SK-N-SH (cell line): ENCODE measurements at regions not wholly inside any gene's neighbourhood (a gene's known extent, or its start where the extent isn't known, plus 50 kb on each side); places are given as distances from the start of the nearest gene placed in this dataset.

Experiments
- CHD2 ChIP-seq: fragments of 150-350 bp; IDR thresholded peaks from 2 replicates; pipeline ENCODE4 v1.6.1; 2018; ENCODE audit warnings: low read length; ENCODE audit not compliant: partially characterized antibody
- JUND ChIP-seq: IDR thresholded peaks from 2 replicates; pipeline ENCODE4 v1.4.0; 2012
- POLR2AphosphoS5 ChIP-seq: IDR thresholded peaks from 2 replicates; pipeline ENCODE4 v1.6.1; 2012; ENCODE audit warnings: low read depth, low read length
- SIN3A ChIP-seq: IDR thresholded peaks from 2 replicates; pipeline ENCODE4 v1.6.1; 2012; ENCODE audit warnings: low read depth, mild to moderate bottlenecking, low read length, moderate library complexity, borderline replicate concordance
- TEAD4 ChIP-seq: IDR thresholded peaks from 2 replicates; pipeline ENCODE4 v1.4.0; 2012; ENCODE audit warnings: mild to moderate bottlenecking, borderline replicate concordance; ENCODE audit not compliant: insufficient read depth
- TF ChIP-seq, protein P1 (sequence below): fragments of 200-600 bp; sonication (generic); IDR thresholded peaks from 2 replicates; pipeline ENCODE4 v1.6.1; 2017; ENCODE audit warnings: antibody characterized with exemption, mild to moderate bottlenecking, moderate library complexity
- TF ChIP-seq, protein P2 (sequence below): IDR thresholded peaks from 2 replicates; pipeline ENCODE4 v1.4.0; 2012; ENCODE audit warnings: low read depth, borderline replicate concordance

DNA sequence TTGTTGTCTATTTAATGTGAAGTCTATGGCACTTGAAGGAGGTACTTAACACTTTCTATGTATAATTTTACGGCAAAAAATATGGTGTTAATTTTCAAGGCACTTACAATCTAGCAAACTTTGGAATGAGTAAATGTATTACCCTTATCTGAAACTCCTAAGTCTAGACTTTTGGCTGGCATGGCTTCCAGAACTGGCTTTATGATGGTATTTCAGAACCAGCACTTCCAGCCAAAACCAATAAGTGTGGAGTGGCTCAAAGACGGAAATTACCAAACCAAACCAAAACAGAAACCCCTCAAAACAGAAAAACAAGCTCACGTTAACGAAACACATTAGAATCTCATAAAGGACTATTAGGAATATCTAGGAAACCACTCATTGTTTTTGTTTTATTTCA lies 205.6 kb upstream of the HAND2 start:
- TF ChIP-seq, protein P1, sequence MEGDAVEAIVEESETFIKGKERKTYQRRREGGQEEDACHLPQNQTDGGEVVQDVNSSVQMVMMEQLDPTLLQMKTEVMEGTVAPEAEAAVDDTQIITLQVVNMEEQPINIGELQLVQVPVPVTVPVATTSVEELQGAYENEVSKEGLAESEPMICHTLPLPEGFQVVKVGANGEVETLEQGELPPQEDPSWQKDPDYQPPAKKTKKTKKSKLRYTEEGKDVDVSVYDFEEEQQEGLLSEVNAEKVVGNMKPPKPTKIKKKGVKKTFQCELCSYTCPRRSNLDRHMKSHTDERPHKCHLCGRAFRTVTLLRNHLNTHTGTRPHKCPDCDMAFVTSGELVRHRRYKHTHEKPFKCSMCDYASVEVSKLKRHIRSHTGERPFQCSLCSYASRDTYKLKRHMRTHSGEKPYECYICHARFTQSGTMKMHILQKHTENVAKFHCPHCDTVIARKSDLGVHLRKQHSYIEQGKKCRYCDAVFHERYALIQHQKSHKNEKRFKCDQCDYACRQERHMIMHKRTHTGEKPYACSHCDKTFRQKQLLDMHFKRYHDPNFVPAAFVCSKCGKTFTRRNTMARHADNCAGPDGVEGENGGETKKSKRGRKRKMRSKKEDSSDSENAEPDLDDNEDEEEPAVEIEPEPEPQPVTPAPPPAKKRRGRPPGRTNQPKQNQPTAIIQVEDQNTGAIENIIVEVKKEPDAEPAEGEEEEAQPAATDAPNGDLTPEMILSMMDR, result no peak
- TF ChIP-seq TEAD4 (no peak), JUND (no peak), POLR2AphosphoS5 (no peak), CHD2 (no peak), SIN3A (no peak)
- TF ChIP-seq, protein P2, sequence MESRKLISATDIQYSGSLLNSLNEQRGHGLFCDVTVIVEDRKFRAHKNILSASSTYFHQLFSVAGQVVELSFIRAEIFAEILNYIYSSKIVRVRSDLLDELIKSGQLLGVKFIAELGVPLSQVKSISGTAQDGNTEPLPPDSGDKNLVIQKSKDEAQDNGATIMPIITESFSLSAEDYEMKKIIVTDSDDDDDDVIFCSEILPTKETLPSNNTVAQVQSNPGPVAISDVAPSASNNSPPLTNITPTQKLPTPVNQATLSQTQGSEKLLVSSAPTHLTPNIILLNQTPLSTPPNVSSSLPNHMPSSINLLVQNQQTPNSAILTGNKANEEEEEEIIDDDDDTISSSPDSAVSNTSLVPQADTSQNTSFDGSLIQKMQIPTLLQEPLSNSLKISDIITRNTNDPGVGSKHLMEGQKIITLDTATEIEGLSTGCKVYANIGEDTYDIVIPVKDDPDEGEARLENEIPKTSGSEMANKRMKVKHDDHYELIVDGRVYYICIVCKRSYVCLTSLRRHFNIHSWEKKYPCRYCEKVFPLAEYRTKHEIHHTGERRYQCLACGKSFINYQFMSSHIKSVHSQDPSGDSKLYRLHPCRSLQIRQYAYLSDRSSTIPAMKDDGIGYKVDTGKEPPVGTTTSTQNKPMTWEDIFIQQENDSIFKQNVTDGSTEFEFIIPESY, result no peak
